Vagina (tissue), 2 donors: ENCODE measurements at regions not wholly inside any gene's neighbourhood (a gene's known extent, or its start where the extent isn't known, plus 50 kb on each side); places are given as distances from the start of the nearest gene placed in this dataset.

Experiments
- POLR2A ChIP-seq, 2 donors: fragments of 450-650 bp; IDR thresholded peaks; one replicate each; pipeline ENCODE4 v1.6.1; 2017; ENCODE audit warnings: antibody characterized with exemption in 2 of 2, mild to moderate bottlenecking in 2 of 2, moderate library complexity in 2 of 2
- POLR2AphosphoS5 ChIP-seq, 2 donors: sonication (generic); formaldehyde crosslinking; IDR thresholded peaks; one replicate each; pipeline ENCODE4 v1.9.0; 2017; ENCODE audit warnings: antibody characterized with exemption in 2 of 2, mild to moderate bottlenecking in 2 of 2, low read depth in 1 of 2; ENCODE audit not compliant: insufficient read depth in 1 of 2
- TF ChIP-seq, protein P1 (sequence below), 3 experiments: fragments of 450-650 bp in 2 of 3; fragments of 200-600 bp in 1 of 3; sonication (generic) in 1 of 3; IDR thresholded peaks; one replicate each; pipeline ENCODE4 v1.5.1; 2017 to 2019; ENCODE audit warnings: antibody characterized with exemption in 3 of 3, mild to moderate bottlenecking in 2 of 3, moderate library complexity in 2 of 3

- TF ChIP-seq, protein P1, sequence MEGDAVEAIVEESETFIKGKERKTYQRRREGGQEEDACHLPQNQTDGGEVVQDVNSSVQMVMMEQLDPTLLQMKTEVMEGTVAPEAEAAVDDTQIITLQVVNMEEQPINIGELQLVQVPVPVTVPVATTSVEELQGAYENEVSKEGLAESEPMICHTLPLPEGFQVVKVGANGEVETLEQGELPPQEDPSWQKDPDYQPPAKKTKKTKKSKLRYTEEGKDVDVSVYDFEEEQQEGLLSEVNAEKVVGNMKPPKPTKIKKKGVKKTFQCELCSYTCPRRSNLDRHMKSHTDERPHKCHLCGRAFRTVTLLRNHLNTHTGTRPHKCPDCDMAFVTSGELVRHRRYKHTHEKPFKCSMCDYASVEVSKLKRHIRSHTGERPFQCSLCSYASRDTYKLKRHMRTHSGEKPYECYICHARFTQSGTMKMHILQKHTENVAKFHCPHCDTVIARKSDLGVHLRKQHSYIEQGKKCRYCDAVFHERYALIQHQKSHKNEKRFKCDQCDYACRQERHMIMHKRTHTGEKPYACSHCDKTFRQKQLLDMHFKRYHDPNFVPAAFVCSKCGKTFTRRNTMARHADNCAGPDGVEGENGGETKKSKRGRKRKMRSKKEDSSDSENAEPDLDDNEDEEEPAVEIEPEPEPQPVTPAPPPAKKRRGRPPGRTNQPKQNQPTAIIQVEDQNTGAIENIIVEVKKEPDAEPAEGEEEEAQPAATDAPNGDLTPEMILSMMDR (IDR thresholded peaks at IDR 0.05): no peak
- TF ChIP-seq POLR2A (IDR thresholded peaks at IDR 0.05) (no peak), POLR2AphosphoS5 (IDR thresholded peaks at IDR 0.05; ENCODE audit: insufficient read depth in 1 of 2, low read depth in 1 of 2) (no peak)
Measured at GRCh38 chr9:14406463-14406862, 92.5 kb upstream of the NFIB start.
